Breast epithelium (tissue), 4 donors: ENCODE measurements at regions not wholly inside any gene's neighbourhood (a gene's known extent, or its start where the extent isn't known, plus 50 kb on each side); places are given as distances from the start of the nearest gene placed in this dataset.

ENCODE experiments used
- DNase-seq, 2 donors: peaks; one replicate each; pipeline ENCODE4 v3.0.0-alpha.2; 2019; ENCODE audit warnings: low spot score in 2 of 2
- H3K27ac ChIP-seq, 2 donors: fragments of 200-600 bp; sonication (generic) in 1 of 2; one replicate each; pipeline ENCODE4 v1.5.1; 2016 to 2019; ENCODE audit warnings: mild to moderate bottlenecking in 1 of 2
- H3K27me3 ChIP-seq, 2 donors: fragments of 200-600 bp; sonication (generic) in 1 of 2; one replicate each; pipeline versions ENCODE4 v1.5.1 to v1.6.0; 2017 to 2019; ENCODE audit warnings: control low read depth in 1 of 2, mild to moderate bottlenecking in 1 of 2
- H3K36me3 ChIP-seq: fragments of 200-600 bp; one replicate; pipeline ENCODE4 v1.5.1; 2019
- H3K4me1 ChIP-seq, 2 donors: fragments of 200-600 bp; sonication (generic); one replicate each; pipeline ENCODE4 v1.5.1; 2016 to 2019; ENCODE audit warnings: control low read depth in 1 of 2
- H3K4me3 ChIP-seq, 3 donors: fragments of 200-600 bp; sonication (generic); 1 replicate in 2 of 3; 2 replicates in 1 of 3; pipeline ENCODE4 v1.5.1; 2016 to 2019; ENCODE audit warnings: mild to moderate bottlenecking in 3 of 3, moderate library complexity in 2 of 3
- H3K9me3 ChIP-seq, 2 donors: fragments of 200-600 bp; sonication (generic) in 1 of 2; one replicate each; pipeline ENCODE4 v1.5.1; 2016 to 2019; ENCODE audit warnings: control low read depth in 1 of 2
- POLR2A ChIP-seq: fragments of 450-650 bp; IDR thresholded peaks from one replicate; pipeline ENCODE4 v1.6.1; 2016; ENCODE audit warnings: antibody characterized with exemption, mild to moderate bottlenecking, moderate library complexity
- POLR2AphosphoS5 ChIP-seq, 3 donors: sonication (generic); formaldehyde crosslinking; IDR thresholded peaks; one replicate each; pipeline ENCODE4 v1.6.1; 2017; ENCODE audit warnings: antibody characterized with exemption in 3 of 3
- intact Hi-C: fragments of 100-400 bp; cut with DNase I; formaldehyde crosslinking; loops from one replicate; pipeline ENCODE4 v1.15.1; 2023; ENCODE audit warnings: low total_unique reads
- TF ChIP-seq, protein P1 (sequence below), 3 donors: fragments of 450-650 bp; IDR thresholded peaks; one replicate each; pipeline ENCODE4 v1.5.1; 2016 to 2017; ENCODE audit warnings: antibody characterized with exemption in 3 of 3, mild to moderate bottlenecking in 3 of 3, moderate library complexity in 3 of 3

DNA sequence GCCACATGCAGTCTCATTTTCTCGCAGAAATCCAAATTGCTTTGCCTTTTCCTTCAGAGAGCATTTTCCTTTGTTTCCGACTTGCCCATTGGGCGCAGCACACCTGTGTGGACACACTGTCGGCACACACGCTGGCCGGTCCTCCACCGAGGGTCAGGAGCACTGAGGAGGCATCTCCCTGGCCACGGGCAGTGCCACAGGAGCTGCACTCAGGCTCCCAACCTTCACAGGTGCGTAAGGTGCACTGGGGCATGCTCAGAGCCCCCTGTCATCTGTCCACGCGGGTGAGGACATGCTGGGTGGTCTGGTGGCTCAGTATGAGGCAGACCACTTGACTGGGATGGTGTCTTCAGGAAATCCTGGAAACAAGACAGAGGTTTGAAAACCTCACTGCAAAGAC is 779.1 kb downstream of the BRD1 start:
- no peak for DNase-seq
- Histone ChIP-seq H3K27ac (no peak overlapping the region), H3K36me3 (no peaks in the 10 kb centered on the region), H3K9me3 (no peaks in the 10 kb centered on the region), H3K4me1 (no peaks in the 10 kb centered on the region), H3K27me3 (peaks cover 0 to 35% of the 10 kb centered on the region in 2 donors), H3K4me3 (no peak overlapping the region)
- TF ChIP-seq POLR2A (no peak), POLR2AphosphoS5 (IDR thresholded peaks at IDR 0.05) (no peak)
- TF ChIP-seq, protein P1, sequence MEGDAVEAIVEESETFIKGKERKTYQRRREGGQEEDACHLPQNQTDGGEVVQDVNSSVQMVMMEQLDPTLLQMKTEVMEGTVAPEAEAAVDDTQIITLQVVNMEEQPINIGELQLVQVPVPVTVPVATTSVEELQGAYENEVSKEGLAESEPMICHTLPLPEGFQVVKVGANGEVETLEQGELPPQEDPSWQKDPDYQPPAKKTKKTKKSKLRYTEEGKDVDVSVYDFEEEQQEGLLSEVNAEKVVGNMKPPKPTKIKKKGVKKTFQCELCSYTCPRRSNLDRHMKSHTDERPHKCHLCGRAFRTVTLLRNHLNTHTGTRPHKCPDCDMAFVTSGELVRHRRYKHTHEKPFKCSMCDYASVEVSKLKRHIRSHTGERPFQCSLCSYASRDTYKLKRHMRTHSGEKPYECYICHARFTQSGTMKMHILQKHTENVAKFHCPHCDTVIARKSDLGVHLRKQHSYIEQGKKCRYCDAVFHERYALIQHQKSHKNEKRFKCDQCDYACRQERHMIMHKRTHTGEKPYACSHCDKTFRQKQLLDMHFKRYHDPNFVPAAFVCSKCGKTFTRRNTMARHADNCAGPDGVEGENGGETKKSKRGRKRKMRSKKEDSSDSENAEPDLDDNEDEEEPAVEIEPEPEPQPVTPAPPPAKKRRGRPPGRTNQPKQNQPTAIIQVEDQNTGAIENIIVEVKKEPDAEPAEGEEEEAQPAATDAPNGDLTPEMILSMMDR (IDR thresholded peaks at IDR 0.05), result no peak
- intact Hi-C loops, result no loop called here

- TF ChIP-seq, protein P1 (IDR thresholded peaks at IDR 0.05), result no peak
- TF ChIP-seq POLR2A, result no peak
- no peak for TF ChIP-seq POLR2AphosphoS5 (IDR thresholded peaks at IDR 0.05)
- no peak overlapping the region for H3K27ac ChIP-seq
- H3K27me3 ChIP-seq, result peaks cover 0 to 44% of the 10 kb centered on the region in 2 donors
- H3K36me3 ChIP-seq, result no peaks in the 10 kb centered on the region
- no peaks in the 10 kb centered on the region for H3K9me3 ChIP-seq
- no peaks in the 10 kb centered on the region for H3K4me1 ChIP-seq
- DNase-seq, result no peak
- no peak overlapping the region for H3K4me3 ChIP-seq
- intact Hi-C loops, result no loop called here
Measured at GRCh38 chr22:49047447-49047846, 780.2 kb downstream of the BRD1 start.

DNA sequence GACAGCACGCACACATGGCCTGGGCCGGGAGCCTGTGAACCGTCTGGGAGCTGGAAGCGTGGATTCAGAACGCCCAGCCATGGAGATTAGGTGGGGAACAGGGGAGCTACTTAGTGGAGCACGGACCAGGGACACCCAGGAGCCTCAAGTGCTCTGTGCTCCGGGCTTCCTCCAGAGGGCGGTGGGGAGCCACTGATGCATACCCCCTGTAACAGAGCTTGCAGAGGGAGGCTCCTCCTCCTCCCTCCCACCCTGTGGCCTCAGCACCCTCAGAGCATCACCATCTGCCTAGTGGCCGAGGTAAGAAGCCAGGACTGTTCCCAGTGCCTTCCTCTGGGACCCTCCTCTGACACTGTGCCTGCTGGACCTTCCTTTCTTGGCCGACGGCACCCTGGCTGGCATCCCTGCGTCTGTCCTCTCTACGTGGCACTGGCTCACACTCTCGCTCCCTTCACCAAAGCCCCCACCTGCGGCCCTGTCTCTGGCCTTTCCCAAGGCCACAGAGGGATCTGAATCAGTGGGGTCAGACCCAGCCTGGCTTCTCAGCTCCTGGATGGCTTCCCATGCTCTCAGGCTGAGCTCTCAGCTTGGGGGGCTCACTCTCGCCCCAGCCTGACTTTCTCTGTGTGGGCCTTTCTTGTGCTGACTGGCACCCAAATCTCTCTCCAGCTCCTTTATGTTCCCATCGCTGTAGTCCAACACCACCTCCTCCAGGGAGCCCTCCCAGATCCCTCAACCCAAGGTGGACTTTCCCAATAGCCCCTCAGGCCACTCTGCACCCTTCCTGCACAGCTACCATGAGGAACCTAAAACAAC is 780.9 kb downstream of the BRD1 start:
- no peak overlapping the region for H3K4me3 ChIP-seq
- H3K9me3 ChIP-seq, result no peaks in the 10 kb centered on the region
- H3K27ac ChIP-seq, result no peak overlapping the region
- H3K36me3 ChIP-seq, result no peaks in the 10 kb centered on the region
- intact Hi-C loops, result no loop called here
- H3K4me1 ChIP-seq, result no peaks in the 10 kb centered on the region
- peaks cover 0 to 42% of the 10 kb centered on the region in 2 donors for H3K27me3 ChIP-seq
- TF ChIP-seq POLR2AphosphoS5 (IDR thresholded peaks at IDR 0.05), result no peak
- TF ChIP-seq, protein P1 (IDR thresholded peaks at IDR 0.05), result no peak
- TF ChIP-seq POLR2A, result no peak
- DNase-seq, result peak in 1 of 2 donors; percentile 45

DNA sequence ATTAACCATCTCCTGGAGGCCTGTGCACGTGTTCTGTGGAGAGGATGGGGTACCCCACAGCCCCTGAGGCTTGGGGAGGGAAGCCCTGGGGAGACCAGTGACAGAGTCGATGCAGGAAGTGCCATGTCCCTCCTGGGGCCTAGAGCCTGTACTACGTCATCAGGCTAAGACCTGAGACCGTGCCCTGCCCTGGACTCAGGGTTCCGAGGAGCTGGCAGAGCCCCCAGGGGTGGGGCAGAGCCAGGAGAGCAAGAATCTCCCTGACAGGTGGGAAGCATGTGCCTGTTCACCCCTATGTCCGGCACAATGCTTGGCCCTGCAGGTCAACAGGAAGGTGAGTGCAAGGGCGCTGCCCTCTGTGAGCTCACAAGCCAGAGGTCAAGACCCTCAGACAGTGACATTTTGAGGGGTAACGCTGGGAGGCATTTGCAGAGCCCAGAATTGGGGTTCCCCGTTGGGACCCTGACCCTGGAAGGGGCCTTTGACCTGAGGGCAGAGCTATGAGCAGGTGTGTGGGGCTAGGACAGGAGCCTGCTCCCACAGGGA is 781.6 kb downstream of the BRD1 start:
- peaks cover 0 to 43% of the 10 kb centered on the region in 2 donors for H3K27me3 ChIP-seq
- H3K4me1 ChIP-seq, result no peaks in the 10 kb centered on the region
- TF ChIP-seq, protein P1 (IDR thresholded peaks at IDR 0.05), result no peak
- no peak for TF ChIP-seq POLR2A
- no peak for TF ChIP-seq POLR2AphosphoS5 (IDR thresholded peaks at IDR 0.05)
- no peaks in the 10 kb centered on the region for H3K36me3 ChIP-seq
- peak in 1 of 2 donors; percentile 22 for DNase-seq
- H3K4me3 ChIP-seq, result no peak overlapping the region
- no peak overlapping the region for H3K27ac ChIP-seq
- no peaks in the 10 kb centered on the region for H3K9me3 ChIP-seq
- intact Hi-C loops, result no loop called here

- Histone ChIP-seq H3K27me3 (peaks cover 0 to 47% of the 10 kb centered on the region in 2 donors), H3K4me3 (no peak overlapping the region), H3K36me3 (no peaks in the 10 kb centered on the region), H3K27ac (no peak overlapping the region), H3K4me1 (no peaks in the 10 kb centered on the region), H3K9me3 (no peaks in the 10 kb centered on the region)
- TF ChIP-seq POLR2A, result no peak
- no peak for TF ChIP-seq POLR2AphosphoS5 (IDR thresholded peaks at IDR 0.05)
- TF ChIP-seq, protein P1 (IDR thresholded peaks at IDR 0.05), result no peak
- intact Hi-C loops, result no loop called here
- DNase-seq, result no peak
Measured at GRCh38 chr22:49045276-49045675, 782.4 kb downstream of the BRD1 start.
